ENCODE measurements at regions not wholly inside any gene's neighbourhood (a gene's known extent, or its start where the extent isn't known, plus 50 kb on each side); places are given as distances from the start of the nearest gene placed in this dataset.

- TF ChIP-seq ZNF10 (CRISPR knock-in tag; IDR thresholded peaks at IDR 0.05; ENCODE audit: borderline replicate concordance, low read depth) (no peak), CBX2 (IDR thresholded peaks at IDR 0.05; ENCODE audit: low read depth, low read length) (no peak), CBX2 (CRISPR knock-in tag; IDR thresholded peaks at IDR 0.05; ENCODE audit: low read depth) (no peak), ZNF512B (CRISPR knock-in tag; IDR thresholded peaks at IDR 0.05; ENCODE audit: borderline replicate concordance) (no peak), SOX6 (IDR thresholded peaks at IDR 0.05) (no peak), SOX6 (CRISPR knock-in tag; IDR thresholded peaks at IDR 0.05) (no peak), ZNF263 (CRISPR knock-in tag; IDR thresholded peaks at IDR 0.05) (no peak), LRRFIP1 (CRISPR knock-in tag; conservative IDR thresholded peaks at IDR 0.05) (no peak), ZNF362 (CRISPR knock-in tag; IDR thresholded peaks at IDR 0.05; ENCODE audit: borderline replicate concordance) (no peak)
Observed at GRCh38 chr2:234273887-234274584, 222.8 kb downstream of the ARL4C start.

Measured in HepG2 (cell line).